T-cell (primary cell): ENCODE measurements at regions not wholly inside any gene's neighbourhood (a gene's known extent, or its start where the extent isn't known, plus 50 kb on each side); places are given as distances from the start of the nearest gene placed in this dataset.
"Not testable (repeated sequence)": the region's sequence is repeated elsewhere in the genome, so short reads cannot be mapped to it uniquely, and the experiment has no call there.

ENCODE experiments used
- ATAC-seq, 4 experiments: fragments of 200-7000 bp in 3 of 4; fragments of 150-1000 bp in 1 of 4; cut with Tn5 transposase; replicated peaks in 1 of 4; 1 replicate in 3 of 4; 2 replicates in 1 of 4; pipeline ENCODE4 v1.10.0; 2021; ENCODE audit warnings: moderate library complexity in 3 of 4, mild to moderate bottlenecking in 2 of 4, moderate number of reproducible peaks in 1 of 4
- CTCF ChIA-PET, 2 donors: fragments of 300-600 bp; sonication (Branson Sonifier 250); formaldehyde crosslinking; loops; one replicate each; lab custom pipeline; 2022; ENCODE audit warnings: antibody characterized with exemption in 2 of 2; lab: Charles Lee
- POLR2A ChIA-PET, 2 donors: fragments of 300-600 bp; sonication (Branson Sonifier 250); formaldehyde crosslinking; loops; one replicate each; lab custom pipeline; 2022; ENCODE audit warnings: antibody characterized with exemption in 2 of 2; lab: Charles Lee
- DNase-seq, 35 experiments: peaks; one replicate each; pipeline versions ENCODE4 v3.0.0 to v3.0.0-alpha.2; 2013 to 2023
- H3K27ac ChIP-seq: one replicate; pipeline ENCODE4 v1.5.1; 2013; ENCODE audit warnings: low read length
- H3K27me3 ChIP-seq, 2 experiments: replicated peaks in 1 of 2; 1 replicate in 1 of 2; 2 replicates in 1 of 2; pipeline versions ENCODE4 v1.6.1 to v1.7.0; 2013; ENCODE audit warnings: low read length in 1 of 2, mixed read lengths in 1 of 2; ENCODE audit not compliant: control insufficient read depth in 2 of 2, insufficient read depth in 2 of 2; ENCODE audit errors: extremely low read depth in 1 of 2
- H3K36me3 ChIP-seq, 2 donors: 1 replicate in 1 of 2; 2 replicates in 1 of 2; pipeline versions ENCODE4 v1.6.1 to v1.7.0; 2013; ENCODE audit warnings: low read length in 1 of 2; ENCODE audit not compliant: control insufficient read depth in 2 of 2, insufficient read depth in 1 of 2; ENCODE audit errors: extremely low read depth in 1 of 2
- H3K4me1 ChIP-seq, 2 experiments: 1 replicate in 1 of 2; 2 replicates in 1 of 2; pipeline versions ENCODE4 v1.6.1 to v1.7.0; 2013; ENCODE audit warnings: low read length in 2 of 2, mixed read lengths in 1 of 2; ENCODE audit not compliant: insufficient read depth in 2 of 2, control insufficient read depth in 1 of 2; ENCODE audit errors: extremely low read depth in 1 of 2
- H3K4me3 ChIP-seq, 2 donors: 1 replicate in 1 of 2; 2 replicates in 1 of 2; pipeline versions ENCODE4 v1.5.1 to v1.7.0; 2013; ENCODE audit warnings: mild to moderate bottlenecking in 2 of 2, low read length in 1 of 2, moderate library complexity in 1 of 2; ENCODE audit not compliant: control insufficient read depth in 1 of 2; ENCODE audit errors: extremely low read depth in 1 of 2
- H3K9me3 ChIP-seq: 2 replicates; pipeline ENCODE4 v1.7.0; 2013
- H3K27ac Mint-ChIP-seq, 2 donors: one replicate each; pipeline ENCODE4 v1.8.0; 2020 to 2021; ENCODE audit warnings: mild to moderate bottlenecking in 2 of 2, mixed read lengths in 2 of 2
- H3K27me3 Mint-ChIP-seq, 2 donors: one replicate each; pipeline ENCODE4 v1.8.0; 2021 to 2022; ENCODE audit warnings: mixed read lengths in 2 of 2
- H3K36me3 Mint-ChIP-seq: one replicate; pipeline ENCODE4 v1.8.0; 2021; ENCODE audit warnings: mixed read lengths
- H3K4me1 Mint-ChIP-seq, 3 donors: one replicate each; pipeline ENCODE4 v1.8.0; 2020 to 2022; ENCODE audit warnings: mixed read lengths in 3 of 3, mild to moderate bottlenecking in 1 of 3
- H3K4me3 Mint-ChIP-seq, 3 donors: one replicate each; pipeline ENCODE4 v1.8.0; 2020 to 2022; ENCODE audit warnings: mild to moderate bottlenecking in 3 of 3, mixed read lengths in 3 of 3, moderate library complexity in 3 of 3
- H3K9me3 Mint-ChIP-seq, 3 donors: one replicate each; pipeline ENCODE4 v1.8.0; 2020 to 2022; ENCODE audit warnings: mixed read lengths in 3 of 3
- WGBS: methylation state at CpG from one replicate; pipeline ENCODE4 v1.1.5; 2013; ENCODE audit warnings: missing lambda C conversion rate; ENCODE audit not compliant: insufficient coverage; 5-methylcytosine and 5-hydroxymethylcytosine counted together

GRCh38 chr6:33507261-33507660 lies 52.9 kb downstream of the ZBTB9 start:
- POLR2A ChIA-PET, result interaction anchor here in 1 of 2 donors (0.6 kb wide), 1 partner anchor 1320 kb away, joined by 5 read pairs; no protein-coding TSS in a partner anchor
- no peak overlapping the region for H3K27ac Mint-ChIP-seq
- DNase-seq (no peak), ATAC-seq (no peak)
- Histone ChIP-seq H3K9me3 (no peaks in the 10 kb centered on the region), H3K27me3 (peaks cover 0 to 22% of the 10 kb centered on the region in 2 experiments), H3K4me3 (no peak overlapping the region), H3K4me1 (peaks cover 0 to 4% of the 10 kb centered on the region in 2 experiments), H3K36me3 (no peaks in the 10 kb centered on the region), H3K27ac (no peak overlapping the region)
- no peaks in the 10 kb centered on the region for H3K36me3 Mint-ChIP-seq
- WGBS, result 50% methylated on average over 1 of the region's 3 CpGs
- H3K27me3 Mint-ChIP-seq, result peaks cover 6 to 11% of the 10 kb centered on the region in 2 donors
- no peaks in the 10 kb centered on the region for H3K9me3 Mint-ChIP-seq
- H3K4me3 Mint-ChIP-seq, result no peak overlapping the region
- CTCF ChIA-PET, result no interaction called here
- H3K4me1 Mint-ChIP-seq, result peaks cover 5 to 13% (median 6%) of the 10 kb centered on the region in 3 donors

GRCh38 chr6:33508935-33509926 lies 54.9 kb downstream of the ZBTB9 start:
- WGBS, result 48% methylated on average over 3 of the region's 16 CpGs
- no peaks in the 10 kb centered on the region for H3K9me3 ChIP-seq
- ATAC-seq (no peak), DNase-seq (no peak)
- peaks cover 0 to 8% of the 10 kb centered on the region in 2 experiments for H3K4me1 ChIP-seq
- Mint-ChIP-seq H3K27ac (no peak overlapping the region), H3K4me3 (no peak overlapping the region), H3K4me1 (peaks cover 7 to 19% (median 11%) of the 10 kb centered on the region in 3 donors), H3K9me3 (no peaks in the 10 kb centered on the region), H3K36me3 (no peaks in the 10 kb centered on the region), H3K27me3 (peaks cover 11 to 12% of the 10 kb centered on the region in 2 donors)
- no peak overlapping the region for H3K4me3 ChIP-seq
- no peaks in the 10 kb centered on the region for H3K36me3 ChIP-seq
- peaks cover 0 to 22% of the 10 kb centered on the region in 2 experiments for H3K27me3 ChIP-seq
- no peak overlapping the region for H3K27ac ChIP-seq
- ChIA-PET POLR2A (interaction anchor here in 1 of 2 donors (0.6 kb wide), 1 partner anchor 55 kb away, joined by 4 read pairs; the partner anchor contains the start of gene ZBTB9), CTCF (no interaction called here)

DNA sequence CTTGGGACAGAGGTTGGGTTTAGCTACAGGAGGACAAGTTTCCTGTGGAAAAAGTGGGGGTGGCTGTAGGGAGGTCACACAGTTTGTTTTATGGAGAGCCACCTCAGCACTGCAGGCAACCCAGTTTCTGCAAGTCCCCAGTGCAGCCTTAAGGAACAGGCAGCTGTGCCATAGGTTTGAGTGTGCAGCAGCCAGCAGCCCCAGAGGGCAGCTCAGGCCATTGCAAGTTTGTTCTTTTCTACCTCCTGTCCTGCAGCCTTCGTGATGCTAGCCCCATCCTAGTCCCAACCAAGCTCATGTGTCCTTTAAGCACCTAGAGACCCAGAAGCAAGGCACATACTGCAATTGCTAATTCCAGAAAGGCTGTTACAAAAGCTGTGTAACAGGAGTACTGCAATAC lies 58.8 kb downstream of the ZBTB9 start:
- Mint-ChIP-seq H3K4me1 (peaks cover 7 to 19% (median 11%) of the 10 kb centered on the region in 3 donors), H3K36me3 (no peaks in the 10 kb centered on the region), H3K27me3 (peaks cover 11 to 18% of the 10 kb centered on the region in 2 donors), H3K9me3 (no peaks in the 10 kb centered on the region), H3K4me3 (no peak overlapping the region), H3K27ac (no peak overlapping the region)
- CTCF ChIA-PET, result interaction anchor here in 1 of 2 donors (0.5 kb wide), 1 partner anchor 539 kb away, joined by 3 read pairs; no protein-coding TSS in a partner anchor
- WGBS, result 100% methylated on average over 1 of the region's 1 CpG
- ATAC-seq (no peak), DNase-seq (no peak)
- H3K4me3 ChIP-seq, result no peak overlapping the region
- H3K27me3 ChIP-seq, result peaks cover 0 to 23% of the 10 kb centered on the region in 2 experiments
- no peaks in the 10 kb centered on the region for H3K9me3 ChIP-seq
- no peaks in the 10 kb centered on the region for H3K36me3 ChIP-seq
- no peak overlapping the region for H3K27ac ChIP-seq
- POLR2A ChIA-PET, result interaction anchor here in 1 of 2 donors (0.6 kb wide), 2 partner anchors 35 to 103 kb away, joined by 4 to 6 read pairs; no protein-coding TSS in a partner anchor
- H3K4me1 ChIP-seq, result peaks cover 0 to 8% of the 10 kb centered on the region in 2 experiments

DNA sequence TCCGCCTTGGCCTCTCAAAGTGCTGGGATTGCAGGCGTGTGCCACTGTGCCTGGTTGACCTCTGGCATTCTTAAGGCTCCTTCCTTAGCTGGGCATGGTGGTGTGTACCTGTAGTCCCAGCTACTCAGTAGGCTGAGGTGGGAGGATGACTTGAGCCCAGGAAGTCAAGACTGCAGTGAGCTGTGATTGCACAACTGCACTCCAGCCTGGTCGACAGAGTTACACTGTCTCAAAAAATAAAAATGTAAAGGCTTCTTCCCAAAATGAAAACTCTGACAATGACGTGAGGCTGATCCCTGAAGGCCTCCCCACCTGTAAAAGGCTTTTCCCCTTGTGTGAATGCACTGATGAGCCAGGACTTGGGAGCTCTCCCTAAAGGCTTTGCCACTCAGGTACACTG lies 62.4 kb downstream of the ZBTB9 start:
- WGBS, result 77% methylated on average over 4 of the region's 4 CpGs
- H3K4me1 Mint-ChIP-seq, result peaks cover 7 to 12% (median 11%) of the 10 kb centered on the region in 3 donors
- no peak for ATAC-seq
- Histone ChIP-seq H3K9me3 (no peaks in the 10 kb centered on the region), H3K27ac (no peak overlapping the region), H3K4me3 (no peak overlapping the region), H3K36me3 (no peaks in the 10 kb centered on the region), H3K4me1 (peaks cover 0 to 8% of the 10 kb centered on the region in 2 experiments), H3K27me3 (peaks cover 0 to 8% of the 10 kb centered on the region in 2 experiments)
- ChIA-PET CTCF (no interaction called here), POLR2A (no interaction called here)
- no peaks in the 10 kb centered on the region for H3K36me3 Mint-ChIP-seq
- H3K9me3 Mint-ChIP-seq, result peaks cover 0 to 2% (median 0%) of the 10 kb centered on the region in 3 donors
- H3K4me3 Mint-ChIP-seq, result no peak overlapping the region
- H3K27ac Mint-ChIP-seq, result peak overlapping the region in 1 of 2 donors; percentile 11
- DNase-seq, result no peak
- peaks cover 0 to 12% of the 10 kb centered on the region in 2 donors for H3K27me3 Mint-ChIP-seq

- H3K9me3 ChIP-seq, H3K27ac ChIP-seq, H3K9me3 Mint-ChIP-seq, H3K4me1 ChIP-seq, H3K27ac Mint-ChIP-seq, ATAC-seq, H3K4me1 Mint-ChIP-seq, DNase-seq, H3K4me3 Mint-ChIP-seq, H3K27me3 ChIP-seq, H3K36me3 ChIP-seq, H3K36me3 Mint-ChIP-seq, H3K27me3 Mint-ChIP-seq, H3K4me3 ChIP-seq: not testable (repeated sequence)
- CTCF ChIA-PET, result interaction anchor here in 1 of 2 donors (0.6 kb wide), 1 partner anchor 223 kb away, joined by 5 read pairs; no protein-coding TSS in a partner anchor
- WGBS, result 93% methylated on average over 6 of the region's 10 CpGs
- POLR2A ChIA-PET, result interaction anchor here in 1 of 2 donors (0.6 kb wide), 1 partner anchor 9 kb away, joined by 11 read pairs; no protein-coding TSS in a partner anchor
Measured at GRCh38 chr6:33520636-33521488, 59.2 kb downstream of the BAK1 start.
